ENCODE measurements at regions not wholly inside any gene's neighbourhood (a gene's known extent, or its start where the extent isn't known, plus 50 kb on each side); places are given as distances from the start of the nearest gene placed in this dataset.

- TF ChIP-seq, protein P1, sequence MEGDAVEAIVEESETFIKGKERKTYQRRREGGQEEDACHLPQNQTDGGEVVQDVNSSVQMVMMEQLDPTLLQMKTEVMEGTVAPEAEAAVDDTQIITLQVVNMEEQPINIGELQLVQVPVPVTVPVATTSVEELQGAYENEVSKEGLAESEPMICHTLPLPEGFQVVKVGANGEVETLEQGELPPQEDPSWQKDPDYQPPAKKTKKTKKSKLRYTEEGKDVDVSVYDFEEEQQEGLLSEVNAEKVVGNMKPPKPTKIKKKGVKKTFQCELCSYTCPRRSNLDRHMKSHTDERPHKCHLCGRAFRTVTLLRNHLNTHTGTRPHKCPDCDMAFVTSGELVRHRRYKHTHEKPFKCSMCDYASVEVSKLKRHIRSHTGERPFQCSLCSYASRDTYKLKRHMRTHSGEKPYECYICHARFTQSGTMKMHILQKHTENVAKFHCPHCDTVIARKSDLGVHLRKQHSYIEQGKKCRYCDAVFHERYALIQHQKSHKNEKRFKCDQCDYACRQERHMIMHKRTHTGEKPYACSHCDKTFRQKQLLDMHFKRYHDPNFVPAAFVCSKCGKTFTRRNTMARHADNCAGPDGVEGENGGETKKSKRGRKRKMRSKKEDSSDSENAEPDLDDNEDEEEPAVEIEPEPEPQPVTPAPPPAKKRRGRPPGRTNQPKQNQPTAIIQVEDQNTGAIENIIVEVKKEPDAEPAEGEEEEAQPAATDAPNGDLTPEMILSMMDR (IDR thresholded peaks at IDR 0.05): no peak
- no peak for TF ChIP-seq POLR2A (IDR thresholded peaks at IDR 0.05)
- intact Hi-C loops (cut with DNase I): no loop called here
- 82 to 90% methylated on average over 3 of the region's 3 CpGs for WGBS, 2 donors
- no peak overlapping the region for H3K4me3 ChIP-seq (replicated peaks in 1 of 3)
- DNase-seq: no peak
- H3K9me3 ChIP-seq: no peaks in the 10 kb centered on the region
- no peak overlapping the region for H3K27ac ChIP-seq
- no peaks in the 10 kb centered on the region for H3K4me1 ChIP-seq
- no peaks in the 10 kb centered on the region for H3K36me3 ChIP-seq
- H3K27me3 ChIP-seq: no peaks in the 10 kb centered on the region
Measured at GRCh38 chr12:77625441-77625840, 205.3 kb upstream of the NAV3 start.

DNA sequence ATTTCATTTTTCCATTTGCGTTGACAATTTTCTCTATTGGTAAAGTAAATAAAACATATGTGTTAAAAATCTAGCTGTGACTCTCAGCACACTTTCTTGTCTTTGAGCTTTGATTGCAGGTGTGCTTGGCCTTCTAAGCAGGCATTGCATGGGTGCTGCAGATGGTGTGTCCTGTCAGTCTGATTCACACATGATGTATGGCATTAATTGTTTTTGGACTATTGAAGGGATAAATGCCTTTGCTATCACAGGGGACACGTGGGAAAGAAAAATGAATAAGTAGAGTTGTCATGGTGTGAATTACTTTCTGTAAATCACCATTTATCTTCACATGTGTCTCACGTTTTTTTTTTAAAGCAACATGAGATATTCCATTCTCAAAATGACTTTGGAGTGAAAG lies 211.3 kb upstream of the NAV3 start:
- Histone ChIP-seq H3K4me1 (no peaks in the 10 kb centered on the region), H3K36me3 (no peaks in the 10 kb centered on the region), H3K27ac (no peak overlapping the region), H3K9me3 (no peaks in the 10 kb centered on the region), H3K27me3 (no peaks in the 10 kb centered on the region), H3K4me3 (replicated peaks in 1 of 3) (no peak overlapping the region)
- no peak for TF ChIP-seq POLR2A (IDR thresholded peaks at IDR 0.05)
- TF ChIP-seq, protein P1 (IDR thresholded peaks at IDR 0.05): no peak
- DNase-seq: no peak
- 69 to 73% methylated on average over 3 of the region's 3 CpGs for WGBS, 2 donors
- intact Hi-C loops (cut with DNase I): no loop called here

DNA sequence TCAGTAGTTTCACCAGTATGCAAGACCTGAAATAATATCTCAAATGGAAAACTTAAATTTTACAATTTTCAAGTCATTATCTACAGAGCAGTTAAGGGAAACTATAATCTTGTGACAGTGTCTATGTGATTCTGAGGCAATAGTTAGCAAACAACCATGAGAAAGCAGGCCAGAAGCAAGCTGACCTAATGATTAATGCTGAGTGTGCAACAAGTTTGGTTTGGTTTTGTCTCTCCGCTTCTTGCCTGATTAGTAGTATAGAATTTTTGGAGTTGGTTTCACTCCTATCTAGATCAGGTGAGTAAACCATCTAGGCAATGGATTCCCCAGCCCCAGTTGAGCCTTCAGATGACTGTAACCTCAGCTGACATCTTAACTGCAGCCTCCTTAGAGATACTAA lies 212.9 kb upstream of the NAV3 start:
- Histone ChIP-seq H3K9me3 (no peaks in the 10 kb centered on the region), H3K4me1 (no peaks in the 10 kb centered on the region), H3K27me3 (no peaks in the 10 kb centered on the region), H3K27ac (no peak overlapping the region), H3K36me3 (no peaks in the 10 kb centered on the region), H3K4me3 (replicated peaks in 1 of 3) (no peak overlapping the region)
- 100% methylated on average over 1 of the region's 1 CpG for WGBS, 2 donors
- no peak for DNase-seq
- intact Hi-C loops (cut with DNase I): no loop called here
- TF ChIP-seq, protein P1 (IDR thresholded peaks at IDR 0.05): no peak
- TF ChIP-seq POLR2A (IDR thresholded peaks at IDR 0.05): no peak

DNA sequence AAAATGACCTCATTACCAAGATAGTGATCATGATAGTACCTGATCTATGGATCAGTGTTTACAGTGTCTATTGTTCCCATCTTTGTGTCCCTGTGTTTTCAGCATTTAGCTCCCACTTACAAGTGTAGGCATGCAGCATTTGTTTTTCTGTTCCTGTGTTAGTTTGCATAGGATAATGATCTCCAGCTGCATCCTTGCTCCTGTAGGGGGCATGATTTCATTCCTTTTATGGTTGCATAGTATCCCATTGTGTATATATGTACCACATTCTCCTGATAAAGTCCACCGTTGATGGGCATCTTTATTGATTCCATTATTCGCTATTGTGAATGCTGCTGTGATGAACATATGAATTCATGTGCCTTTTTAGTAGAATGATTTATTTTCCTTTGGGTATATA lies 215.4 kb upstream of the NAV3 start:
- no peak for DNase-seq
- intact Hi-C loops (cut with DNase I): no loop called here
- H3K4me1 ChIP-seq: no peaks in the 10 kb centered on the region
- no peak overlapping the region for H3K4me3 ChIP-seq (replicated peaks in 1 of 3)
- H3K9me3 ChIP-seq: no peaks in the 10 kb centered on the region
- WGBS, 2 donors: 94 to 97% methylated on average over 2 of the region's 2 CpGs
- no peaks in the 10 kb centered on the region for H3K27me3 ChIP-seq
- H3K36me3 ChIP-seq: no peaks in the 10 kb centered on the region
- no peak overlapping the region for H3K27ac ChIP-seq
- TF ChIP-seq, protein P1 (IDR thresholded peaks at IDR 0.05): no peak
- no peak for TF ChIP-seq POLR2A (IDR thresholded peaks at IDR 0.05)

GRCh38 chr12:77613411-77613810 lies 217.3 kb upstream of the NAV3 start:
- H3K4me3 ChIP-seq (replicated peaks in 1 of 3): no peak overlapping the region
- H3K27ac ChIP-seq: no peak overlapping the region
- no peak for DNase-seq
- H3K4me1 ChIP-seq: no peaks in the 10 kb centered on the region
- no peaks in the 10 kb centered on the region for H3K9me3 ChIP-seq
- intact Hi-C loops (cut with DNase I): no loop called here
- WGBS, 2 donors: 88 to 91% methylated on average over 4 of the region's 4 CpGs
- no peaks in the 10 kb centered on the region for H3K36me3 ChIP-seq
- TF ChIP-seq, protein P1 (IDR thresholded peaks at IDR 0.05): no peak
- TF ChIP-seq POLR2A (IDR thresholded peaks at IDR 0.05): no peak
- no peaks in the 10 kb centered on the region for H3K27me3 ChIP-seq

Measured in thyroid gland (tissue), 4 donors.